Keratinocyte (primary cell): ENCODE measurements at regions not wholly inside any gene's neighbourhood (a gene's known extent, or its start where the extent isn't known, plus 50 kb on each side); places are given as distances from the start of the nearest gene placed in this dataset.

Source experiments
- CTCF ChIP-seq, 3 experiments: IDR thresholded peaks in 1 of 3; conservative IDR thresholded peaks in 1 of 3; optimal IDR thresholded peaks in 1 of 3; 2 replicates in 2 of 3; 3 replicates in 1 of 3; pipeline versions ENCODE3 to v1.5.1; 2011; ENCODE audit warnings: low read length in 3 of 3, mild to moderate bottlenecking in 3 of 3, moderate library complexity in 2 of 3, control low read depth in 1 of 3, inconsistent platforms in 1 of 3; ENCODE audit not compliant: insufficient read depth in 2 of 3; ENCODE audit errors: extremely low read depth in 1 of 3
- EZH2 ChIP-seq: IDR thresholded peaks from one replicate; pipeline ENCODE4 v1.6.1; 2012; ENCODE audit warnings: inconsistent platforms, mild to moderate bottlenecking, low read length, moderate library complexity

GRCh38 chr7:113374955-113375354 lies 256.6 kb upstream of the SMIM30 start:
- TF ChIP-seq CTCF (optimal IDR thresholded peaks at IDR 0.05 in 1 of 3, IDR thresholded peaks at IDR 0.05 in 1 of 3, conservative IDR thresholded peaks at IDR 0.05 in 1 of 3; ENCODE audit: extremely low read depth in 1 of 3, insufficient read depth in 2 of 3, low read length in 3 of 3), result no peak
- TF ChIP-seq EZH2, result no peak
